NB4 (cell line): ENCODE measurements at regions not wholly inside any gene's neighbourhood (a gene's known extent, or its start where the extent isn't known, plus 50 kb on each side); places are given as distances from the start of the nearest gene placed in this dataset.

Experiments
- DNase-seq: peaks from one replicate; pipeline ENCODE4 v3.0.0; 2010; ENCODE audit warnings: low read depth
- H3K4me3 ChIP-seq: one replicate; pipeline ENCODE4 v1.5.1; 2011; ENCODE audit warnings: mild to moderate bottlenecking, low read depth, low read length, moderate library complexity
- MYC ChIP-seq: IDR thresholded peaks from 2 replicates; pipeline ENCODE4 v1.6.1; 2011; ENCODE audit warnings: low read depth, low read length
- POLR2A ChIP-seq: IDR thresholded peaks from 2 replicates; pipeline ENCODE4 v1.6.1; 2011; ENCODE audit warnings: mild to moderate bottlenecking; ENCODE audit not compliant: insufficient read length; ENCODE audit errors: extremely low read depth
- TF ChIP-seq, protein P1 (sequence below): IDR thresholded peaks from one replicate; pipeline ENCODE4 v1.5.1; 2012; ENCODE audit warnings: low read depth, low read length
- TF ChIP-seq, protein P2 (sequence below): IDR thresholded peaks from 2 replicates; pipeline ENCODE4 v1.6.1; 2011; ENCODE audit warnings: low read depth, low read length

DNA sequence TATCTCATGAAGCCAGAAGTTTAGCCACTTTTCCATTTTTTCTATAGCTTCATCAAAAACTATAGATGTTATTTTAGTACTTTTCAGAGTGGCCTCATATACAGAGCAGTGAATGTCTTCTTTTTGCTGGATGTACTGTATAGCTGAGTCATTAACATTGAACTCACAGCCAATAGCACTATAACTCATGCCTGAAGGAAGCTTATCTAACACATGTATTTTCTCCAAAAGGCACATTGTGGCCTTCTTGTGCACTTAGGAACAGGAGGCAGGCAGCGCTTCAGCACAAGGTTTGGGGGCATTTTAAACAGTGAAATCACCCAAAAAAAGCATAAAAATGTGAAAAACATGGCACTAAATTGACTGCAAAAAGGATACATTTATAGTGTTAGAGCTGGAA lies 336.8 kb upstream of the TMTC1 start:
- no peak for DNase-seq
- no peak for TF ChIP-seq POLR2A
- no peak overlapping the region for H3K4me3 ChIP-seq

GRCh38 chr12:30117483-30117882 lies 333.7 kb upstream of the TMTC1 start:
- no peak overlapping the region for H3K4me3 ChIP-seq
- TF ChIP-seq, protein P1, sequence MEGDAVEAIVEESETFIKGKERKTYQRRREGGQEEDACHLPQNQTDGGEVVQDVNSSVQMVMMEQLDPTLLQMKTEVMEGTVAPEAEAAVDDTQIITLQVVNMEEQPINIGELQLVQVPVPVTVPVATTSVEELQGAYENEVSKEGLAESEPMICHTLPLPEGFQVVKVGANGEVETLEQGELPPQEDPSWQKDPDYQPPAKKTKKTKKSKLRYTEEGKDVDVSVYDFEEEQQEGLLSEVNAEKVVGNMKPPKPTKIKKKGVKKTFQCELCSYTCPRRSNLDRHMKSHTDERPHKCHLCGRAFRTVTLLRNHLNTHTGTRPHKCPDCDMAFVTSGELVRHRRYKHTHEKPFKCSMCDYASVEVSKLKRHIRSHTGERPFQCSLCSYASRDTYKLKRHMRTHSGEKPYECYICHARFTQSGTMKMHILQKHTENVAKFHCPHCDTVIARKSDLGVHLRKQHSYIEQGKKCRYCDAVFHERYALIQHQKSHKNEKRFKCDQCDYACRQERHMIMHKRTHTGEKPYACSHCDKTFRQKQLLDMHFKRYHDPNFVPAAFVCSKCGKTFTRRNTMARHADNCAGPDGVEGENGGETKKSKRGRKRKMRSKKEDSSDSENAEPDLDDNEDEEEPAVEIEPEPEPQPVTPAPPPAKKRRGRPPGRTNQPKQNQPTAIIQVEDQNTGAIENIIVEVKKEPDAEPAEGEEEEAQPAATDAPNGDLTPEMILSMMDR, result no peak
- TF ChIP-seq, protein P2, sequence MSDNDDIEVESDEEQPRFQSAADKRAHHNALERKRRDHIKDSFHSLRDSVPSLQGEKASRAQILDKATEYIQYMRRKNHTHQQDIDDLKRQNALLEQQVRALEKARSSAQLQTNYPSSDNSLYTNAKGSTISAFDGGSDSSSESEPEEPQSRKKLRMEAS, result no peak
- TF ChIP-seq POLR2A, result no peak
- no peak for TF ChIP-seq MYC
- DNase-seq, result no peak

DNA sequence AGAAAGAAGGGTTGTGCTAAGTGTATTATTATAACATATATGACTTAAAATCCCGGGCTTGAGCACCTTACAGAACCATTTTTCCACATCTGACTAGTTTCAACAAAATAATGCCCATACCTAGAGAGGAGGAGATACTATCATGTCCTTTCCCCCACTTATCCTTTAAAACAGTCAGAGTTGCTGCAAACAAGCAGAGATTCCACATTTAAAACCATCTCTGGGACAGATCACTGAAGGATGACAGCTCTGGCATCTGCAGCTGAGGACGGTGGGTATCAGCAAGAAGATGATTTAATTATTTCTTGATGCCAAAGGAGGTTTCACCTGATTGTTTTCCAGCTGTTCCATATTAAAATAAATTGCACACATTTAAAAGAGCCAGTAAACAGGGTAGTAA lies 328.0 kb upstream of the TMTC1 start:
- DNase-seq, result no peak
- no peak overlapping the region for H3K4me3 ChIP-seq
- TF ChIP-seq MYC, result no peak
- TF ChIP-seq, protein P2, result no peak
- TF ChIP-seq, protein P1, result no peak
- no peak for TF ChIP-seq POLR2A

DNA sequence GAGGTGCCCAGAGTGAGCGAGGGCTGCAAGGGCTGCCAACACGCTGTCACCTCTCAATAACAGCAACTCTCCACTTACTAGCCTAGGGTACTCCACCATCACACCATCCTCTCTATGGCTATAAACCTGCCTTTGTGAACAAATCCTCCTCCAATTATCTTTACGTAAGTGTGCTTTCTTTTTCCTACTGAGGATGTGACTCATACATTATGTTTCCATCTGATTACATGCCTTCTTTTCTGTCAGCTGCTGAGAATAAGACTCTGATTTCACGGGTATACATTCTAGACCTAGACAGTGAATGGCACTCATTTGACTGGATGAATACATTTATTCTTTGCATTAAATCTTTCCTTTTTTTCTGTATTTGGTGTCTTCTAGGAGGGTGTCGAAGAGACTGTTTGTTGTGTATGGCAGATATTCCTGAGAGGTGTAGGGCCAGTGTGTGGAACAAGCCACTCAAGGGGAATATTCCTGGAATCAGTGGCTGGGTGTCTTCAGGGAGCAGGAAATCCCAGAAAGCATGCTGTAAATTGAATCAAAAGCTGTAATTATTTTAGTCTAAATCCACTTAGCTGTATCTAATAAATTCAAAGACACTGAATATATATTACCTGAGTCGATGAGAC lies 327.3 kb upstream of the TMTC1 start:
- no peak for TF ChIP-seq MYC
- no peak for TF ChIP-seq POLR2A
- TF ChIP-seq, protein P2, result no peak
- TF ChIP-seq, protein P1, result no peak
- no peak for DNase-seq
- H3K4me3 ChIP-seq, result no peak overlapping the region

GRCh38 chr12:30110498-30110897 lies 326.8 kb upstream of the TMTC1 start:
- TF ChIP-seq MYC (no peak), POLR2A (no peak)
- TF ChIP-seq, protein P2, result no peak
- TF ChIP-seq, protein P1, result no peak
- no peak for DNase-seq
- no peak overlapping the region for H3K4me3 ChIP-seq

DNA sequence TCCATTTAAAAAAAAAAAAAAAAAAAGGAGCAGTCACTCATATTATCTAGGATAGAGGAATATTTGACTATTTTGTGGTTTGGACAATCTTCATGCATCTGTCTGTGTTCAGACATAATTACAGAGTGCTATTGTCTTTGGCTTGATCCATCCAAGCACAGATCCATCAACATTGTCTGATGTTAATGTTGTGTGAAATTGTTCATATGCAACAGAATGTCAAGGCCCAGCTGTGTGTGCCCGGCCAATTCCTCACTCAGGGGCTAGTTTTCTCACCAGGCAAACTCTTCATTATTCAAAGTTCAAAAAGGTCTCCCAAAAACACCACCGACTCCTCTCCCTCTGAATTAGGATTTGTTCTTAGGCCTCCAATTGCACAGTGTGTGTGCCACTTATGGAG lies 324.9 kb upstream of the TMTC1 start:
- DNase-seq, result no peak
- TF ChIP-seq, protein P1, result no peak
- TF ChIP-seq POLR2A, result no peak
- TF ChIP-seq, protein P2, result no peak
- TF ChIP-seq MYC, result no peak

More for the DNA sequence above, 324.9 kb upstream of the TMTC1 start:
- no peak overlapping the region for H3K4me3 ChIP-seq
